ENCODE measurements at regions not wholly inside any gene's neighbourhood (a gene's known extent, or its start where the extent isn't known, plus 50 kb on each side); places are given as distances from the start of the nearest gene placed in this dataset.

- no peak for TF ChIP-seq POLR2A (IDR thresholded peaks at IDR 0.05; ENCODE audit: borderline replicate concordance, extremely low read depth, insufficient read depth, insufficient read length)
- no peak for TF ChIP-seq EZH2phosphoT487 (IDR thresholded peaks at IDR 0.05; ENCODE audit: borderline replicate concordance)
- no peak for TF ChIP-seq CEBPB (IDR thresholded peaks at IDR 0.05; ENCODE audit: low read depth)
- TF ChIP-seq CTCF (IDR thresholded peaks at IDR 0.05 in 2 of 3, conservative IDR thresholded peaks at IDR 0.05 in 1 of 3; ENCODE audit: borderline replicate concordance in 1 of 3, insufficient read depth in 1 of 3, low read depth in 2 of 3, low read length in 2 of 3) = no peak
- TF ChIP-seq EZH2 (IDR thresholded peaks at IDR 0.05) = no peak
Measured at GRCh38 chr7:145106001-145106400, 270.1 kb upstream of the TPK1 start.

Data from HCT116 (cell line).